Liver (tissue), 3 donors: ENCODE measurements at regions not wholly inside any gene's neighbourhood (a gene's known extent, or its start where the extent isn't known, plus 50 kb on each side); places are given as distances from the start of the nearest gene placed in this dataset.

Source experiments
- CTCF ChIP-seq: fragments of 150-350 bp; IDR thresholded peaks from 2 replicates; pipeline ENCODE4 v1.5.1; 2017; ENCODE audit warnings: improper control_type of control experiment, low read depth, low read length; ENCODE audit not compliant: missing input control
- NR2F2 ChIP-seq: IDR thresholded peaks from 2 replicates; pipeline ENCODE4 v1.6.1; 2016; ENCODE audit warnings: antibody characterized with exemption
- YY1 ChIP-seq: IDR thresholded peaks from 2 replicates; pipeline ENCODE4 v1.6.1; 2016; ENCODE audit warnings: antibody characterized with exemption, mild to moderate bottlenecking
- donor health status: healthy.
- donor health status: healthy.

GRCh38 chr2:196344397-196344796 lies 173.0 kb upstream of the STK17B start:
- TF ChIP-seq YY1 (no peak), CTCF (no peak), NR2F2 (no peak)
